ENCODE measurements at regions not wholly inside any gene's neighbourhood (a gene's known extent, or its start where the extent isn't known, plus 50 kb on each side); places are given as distances from the start of the nearest gene placed in this dataset.

DNA sequence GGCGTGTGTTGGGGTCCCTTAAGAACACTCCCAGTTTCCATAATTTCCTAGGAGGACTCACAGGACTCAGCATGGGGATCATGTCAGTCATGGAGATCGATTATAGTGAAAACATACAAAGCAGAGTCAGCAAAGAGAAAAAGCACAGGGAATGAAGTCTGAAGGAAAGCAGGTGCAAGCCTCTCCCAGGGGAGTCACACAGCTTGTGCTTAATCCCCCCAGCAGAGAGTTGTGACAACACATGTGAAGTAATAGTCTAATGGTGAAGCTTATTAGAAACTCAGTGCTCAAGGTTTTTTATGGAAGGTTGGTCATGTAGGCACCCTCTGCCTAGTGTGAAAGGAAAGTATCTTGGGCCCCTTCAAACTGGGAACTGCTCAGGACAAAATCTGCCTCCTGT lies 149.0 kb upstream of the SEL1L start:
- TF ChIP-seq POLR2A (IDR thresholded peaks at IDR 0.05) (no peak), POLR2AphosphoS5 (IDR thresholded peaks at IDR 0.05) (no peak)

Data from prostate gland (tissue), 1 donor.